ENCODE measurements at regions not wholly inside any gene's neighbourhood (a gene's known extent, or its start where the extent isn't known, plus 50 kb on each side); places are given as distances from the start of the nearest gene placed in this dataset.
"Not testable (repeated sequence)": the region's sequence is repeated elsewhere in the genome, so short reads cannot be mapped to it uniquely, and the experiment has no call there.

DNA sequence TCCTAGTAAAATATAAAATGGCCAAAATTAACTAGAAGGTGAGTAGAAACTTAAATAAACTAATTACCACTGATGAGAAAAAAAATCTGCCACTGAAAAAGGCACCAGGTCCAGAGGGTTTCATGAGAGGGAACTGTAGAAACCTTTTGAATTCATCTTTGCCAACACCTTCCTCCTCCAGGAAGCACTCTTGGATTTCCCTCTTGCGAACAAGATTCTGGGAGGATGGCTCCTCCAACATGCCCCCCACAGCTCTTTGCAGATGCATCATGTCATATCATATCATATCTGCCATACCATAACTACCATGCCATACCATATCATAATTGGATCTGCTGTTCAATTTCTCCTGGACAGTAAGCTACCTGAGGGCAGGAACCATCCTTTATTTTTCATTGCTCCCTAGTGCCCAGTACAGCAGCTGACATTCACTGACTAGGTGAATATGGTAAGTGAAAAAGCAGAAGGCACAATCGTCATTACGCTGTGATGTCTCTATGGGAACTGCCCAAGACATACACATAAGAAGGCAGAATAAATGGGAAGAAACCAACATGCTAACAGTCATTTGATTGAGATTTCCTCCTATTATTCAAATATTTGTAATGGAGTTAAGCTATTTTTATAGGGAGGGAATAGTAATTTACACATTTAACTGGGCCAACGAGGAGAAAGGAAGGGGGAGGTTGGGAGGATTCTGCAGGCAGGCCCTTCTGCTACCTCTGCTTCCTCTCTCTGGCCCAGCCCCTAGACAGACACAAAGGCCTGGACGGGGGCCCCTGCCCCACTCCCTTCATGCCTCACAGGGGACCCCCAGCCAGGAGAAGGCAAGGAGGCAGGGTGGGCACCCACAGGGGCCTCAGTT lies 110.1 kb upstream of the SMURF2 start:
- DNase-seq = no peak

GRCh38 chr17:64769712-64770111 lies 107.6 kb upstream of the SMURF2 start:
- no peak for DNase-seq

DNA sequence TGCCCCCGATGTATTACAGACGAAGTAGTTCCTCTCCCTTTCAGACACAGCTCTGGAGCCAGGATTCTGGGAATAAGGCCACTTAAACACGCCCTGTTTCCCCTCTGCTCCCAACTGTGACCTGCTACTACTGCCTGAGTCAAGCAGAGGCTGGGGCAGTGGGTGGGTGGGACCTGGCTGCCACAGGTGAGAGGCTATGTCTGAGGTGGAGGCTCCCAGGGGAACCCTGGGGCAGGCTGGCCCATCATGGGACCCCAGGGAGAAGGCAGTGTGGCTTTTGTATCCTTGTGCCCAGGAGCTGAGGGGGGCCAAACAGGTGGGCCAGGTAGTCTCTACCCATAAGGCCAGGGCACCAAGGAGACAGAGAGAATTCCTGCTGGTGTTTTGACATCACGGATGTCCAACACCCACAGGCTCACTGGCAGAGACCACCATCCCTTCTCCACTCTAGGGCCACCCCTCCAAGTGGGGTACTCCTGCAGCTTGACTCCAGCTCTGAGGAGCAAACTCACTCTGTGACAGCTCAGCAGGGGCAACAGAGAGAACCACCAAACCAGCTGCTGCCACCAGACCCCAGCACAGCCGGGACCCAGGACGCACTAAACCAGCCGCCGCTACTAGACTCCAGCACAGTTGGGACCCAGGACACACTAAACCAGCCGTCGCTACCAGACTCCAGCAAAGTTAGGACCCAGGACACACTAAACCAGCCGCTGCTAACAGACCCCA lies 105.3 kb upstream of the SMURF2 start:
- no peak for DNase-seq

DNA sequence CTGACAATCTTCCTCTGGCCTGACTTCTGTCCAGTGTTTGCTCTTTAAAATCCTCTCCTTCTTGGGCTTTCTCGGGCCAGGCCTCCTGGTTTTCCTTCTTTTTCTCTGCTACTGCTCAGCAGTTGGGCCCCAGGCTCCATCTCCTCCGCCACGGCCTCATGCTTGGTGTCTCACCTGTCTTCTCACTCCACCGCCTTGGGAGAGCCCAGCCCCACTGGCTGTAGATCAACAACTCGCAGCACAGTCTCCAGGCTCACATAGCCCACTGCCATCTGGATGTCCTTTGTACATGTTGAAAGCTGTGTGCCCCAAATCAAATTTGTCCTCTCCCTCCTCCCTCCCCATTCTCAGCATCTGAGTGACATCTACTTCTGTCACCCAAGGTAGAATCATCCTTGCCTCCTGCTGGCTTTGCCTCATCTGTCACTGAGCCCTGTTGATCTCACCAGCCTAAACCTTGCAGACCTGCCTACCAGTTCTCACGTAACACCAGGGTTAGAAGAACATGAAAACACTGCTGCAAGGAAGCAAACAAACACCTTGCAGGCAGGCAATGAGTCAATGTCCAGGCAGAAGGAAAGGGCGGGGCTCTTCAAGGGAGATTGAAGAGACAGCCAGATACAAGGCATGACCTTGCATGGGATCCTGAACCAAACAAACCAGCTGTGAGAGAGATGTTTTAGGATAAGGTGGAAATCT lies 103.2 kb upstream of the SMURF2 start:
- DNase-seq = no peak

DNA sequence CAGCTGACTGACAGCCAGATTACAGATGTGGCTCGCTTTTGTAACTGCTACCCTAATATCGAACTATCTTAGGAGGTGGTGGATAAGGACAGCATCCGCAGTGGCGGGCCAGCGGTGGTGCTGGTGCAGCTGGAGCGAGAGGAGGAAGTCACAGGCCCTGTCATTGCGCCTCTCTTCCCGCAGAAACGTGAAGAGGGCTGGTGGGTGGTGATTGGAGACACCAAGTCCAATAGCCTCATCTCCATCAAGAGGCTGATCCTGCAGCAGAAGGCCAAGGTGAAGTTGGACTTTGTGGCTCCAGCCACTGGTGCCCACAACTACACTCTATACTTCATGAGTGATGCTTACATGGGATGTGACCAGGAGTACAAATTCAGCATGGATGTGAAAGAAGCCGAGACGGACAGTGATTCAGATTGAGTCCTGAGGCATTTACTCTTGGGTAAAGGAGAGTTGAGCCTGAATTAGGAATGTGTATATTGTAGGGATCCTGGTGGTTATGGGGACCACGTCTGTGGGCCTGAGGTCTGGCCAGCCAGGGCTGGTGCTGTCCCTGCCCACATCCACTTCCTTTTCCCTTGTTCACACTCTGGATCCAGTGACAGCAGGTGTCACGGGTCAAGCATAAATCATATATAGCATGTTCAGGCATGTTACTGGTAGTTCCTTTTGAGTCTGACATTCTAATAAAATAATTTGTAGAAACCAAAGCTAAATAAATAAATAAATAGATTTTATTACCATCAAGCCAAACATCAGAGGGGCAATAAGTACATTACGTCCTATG lies 89.0 kb upstream of the SMURF2 start:
- DNase-seq = no peak

GRCh38 chr17:64750478-64750877 lies 88.4 kb upstream of the SMURF2 start:
- DNase-seq = no peak

- DNase-seq = no peak
These were observed 87.2 kb upstream of the SMURF2 start for GRCh38 chr17:64749306-64749705.

DNA sequence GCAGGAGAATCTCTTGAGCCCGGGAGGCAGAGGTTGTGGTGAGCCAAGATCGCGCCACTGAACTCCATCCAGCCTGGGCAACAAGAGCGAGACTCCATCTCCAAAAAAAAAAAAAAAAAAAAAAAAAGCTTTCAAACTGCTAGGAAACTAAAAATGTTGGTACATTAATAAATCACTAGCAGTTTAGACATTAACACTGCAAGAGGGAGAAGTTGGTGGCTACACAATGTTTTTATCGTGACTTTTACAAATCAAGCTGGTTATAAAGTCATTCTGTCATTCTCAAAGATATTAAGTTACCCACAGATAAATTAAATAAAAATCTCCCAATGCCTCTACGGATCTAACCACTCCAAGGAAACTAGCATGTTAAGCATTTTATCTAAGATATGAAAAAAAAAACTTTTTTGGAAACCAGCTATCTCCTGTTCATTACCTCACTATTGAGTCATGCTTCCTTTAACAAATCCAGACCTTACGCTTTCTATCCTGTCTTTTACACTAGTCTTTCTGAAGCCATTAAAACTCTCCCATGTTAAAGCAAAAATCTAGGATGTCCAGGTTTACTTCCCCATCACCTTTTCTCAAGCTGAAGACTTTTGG lies 85.9 kb upstream of the SMURF2 start:
- no peak for DNase-seq

GRCh38 chr17:64742326-64742725 lies 80.2 kb upstream of the SMURF2 start:
- no peak for DNase-seq

DNA sequence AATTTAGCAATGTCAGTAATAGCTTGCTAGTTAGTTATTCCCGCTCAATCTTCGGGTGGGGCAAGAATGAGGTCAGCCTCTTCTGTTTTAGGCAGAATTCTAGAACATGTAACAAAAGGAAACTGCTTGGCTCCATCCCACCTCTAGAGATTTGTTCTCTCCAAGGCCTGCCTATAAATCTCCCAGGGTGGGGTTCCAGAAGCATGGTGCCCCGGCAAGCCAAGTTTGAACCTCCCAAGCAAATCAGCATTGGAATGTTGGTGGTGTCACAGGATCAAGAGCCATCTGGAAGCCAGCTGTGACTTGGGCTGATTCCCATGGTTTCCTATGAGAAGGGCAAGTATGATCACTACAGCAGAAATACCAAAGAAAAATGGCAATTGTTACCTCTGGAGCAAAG lies 79.8 kb upstream of the SMURF2 start:
- not testable (repeated sequence) for DNase-seq

DNA sequence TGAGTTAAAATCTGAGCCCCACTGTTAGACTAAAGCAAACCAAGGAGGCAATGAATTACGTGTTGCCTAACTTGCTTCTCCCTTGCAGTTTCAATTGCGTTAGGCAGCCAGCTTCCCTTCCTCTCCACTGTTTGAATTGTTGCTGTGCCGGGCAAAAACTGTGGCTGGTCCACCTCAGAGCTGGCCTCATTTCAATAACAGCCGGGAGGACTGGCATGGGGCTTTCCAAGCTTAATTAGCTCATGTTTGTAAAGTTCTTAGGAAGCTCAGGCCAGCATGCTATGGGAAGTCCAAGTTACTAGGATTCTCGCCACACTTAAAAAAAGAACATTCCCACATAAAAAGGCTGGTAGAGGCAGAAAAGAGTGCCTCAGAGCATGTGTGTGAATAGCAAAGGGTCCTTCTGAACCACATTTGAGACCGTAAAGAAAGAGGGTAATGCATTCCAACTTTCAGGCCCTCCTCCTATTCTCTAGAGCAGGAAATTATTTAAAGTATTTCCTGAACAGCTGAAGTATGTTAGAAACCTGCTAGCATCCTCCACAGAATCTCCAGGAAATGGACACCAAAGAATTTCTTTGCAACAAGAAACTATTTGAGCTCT lies 79.0 kb upstream of the SMURF2 start:
- DNase-seq = no peak

DNA sequence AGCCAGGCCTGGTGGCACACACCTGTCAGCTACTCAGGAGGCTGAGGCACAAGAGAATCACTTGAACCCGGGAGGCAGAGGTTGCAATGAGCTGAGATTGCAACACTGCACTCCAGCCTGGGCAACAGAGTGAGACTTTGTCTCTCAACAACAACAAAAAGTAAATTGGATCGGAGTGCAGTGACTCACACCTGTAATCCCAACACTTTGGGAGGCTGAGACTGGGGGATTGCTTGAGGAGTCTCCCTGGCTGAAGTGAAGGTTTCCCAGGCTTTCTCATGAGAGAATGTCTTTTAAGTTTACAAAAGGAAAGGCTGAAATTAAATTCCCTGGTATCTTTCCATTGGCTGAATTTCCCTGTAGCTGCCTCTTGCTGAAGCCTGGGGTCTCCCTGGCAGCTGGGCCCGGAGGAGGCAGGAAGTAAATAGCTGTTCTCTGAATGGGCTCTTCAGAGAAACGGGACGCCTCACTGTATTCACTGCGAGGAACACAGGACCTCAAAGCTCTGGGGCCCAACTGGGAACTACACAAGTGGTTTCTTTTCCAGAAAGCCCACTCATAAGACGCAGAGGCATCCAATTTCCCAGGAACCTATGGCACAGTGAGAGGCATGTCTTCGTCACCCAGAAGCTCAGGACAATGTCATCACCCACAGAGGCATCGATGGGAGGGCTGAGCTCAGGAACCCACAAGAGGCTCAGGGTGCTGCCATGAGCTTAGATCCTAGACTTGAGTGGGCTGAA lies 77.4 kb upstream of the SMURF2 start:
- no peak for DNase-seq

- DNase-seq = peak; percentile 47 to 59
These were observed 74.8 kb upstream of the SMURF2 start for GRCh38 chr17:64736804-64737492.

- no peak for DNase-seq
These were observed 70.4 kb upstream of the SMURF2 start for GRCh38 chr17:64732336-64733006.

- not testable (repeated sequence) for DNase-seq
These were observed 67.9 kb upstream of the SMURF2 start for GRCh38 chr17:64730023-64730422.

GRCh38 chr17:64729201-64729600 lies 67.1 kb upstream of the SMURF2 start:
- no peak for DNase-seq

- no peak for DNase-seq
These were observed 66.1 kb upstream of the SMURF2 start for GRCh38 chr17:64728041-64728695.

DNA sequence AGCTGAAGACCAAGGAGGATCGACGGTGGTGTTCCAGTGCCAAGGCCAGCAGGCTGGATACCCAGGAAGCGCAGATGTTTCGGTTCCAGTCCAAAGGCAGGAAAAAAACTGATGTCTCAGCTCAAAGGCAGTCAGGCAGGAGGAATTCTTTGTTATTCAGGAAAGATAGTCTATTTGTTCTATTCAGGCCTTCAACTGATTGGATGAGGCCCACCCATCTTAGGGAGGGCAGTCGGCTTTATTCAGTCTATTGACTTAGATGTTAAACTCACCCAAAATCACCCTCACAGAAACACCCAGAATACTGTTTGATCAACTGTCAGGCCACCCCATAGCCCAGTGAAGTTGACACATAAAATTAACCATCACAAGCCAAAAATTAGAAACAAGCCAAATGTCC lies 63.9 kb upstream of the SMURF2 start:
- not testable (repeated sequence) for DNase-seq

DNA sequence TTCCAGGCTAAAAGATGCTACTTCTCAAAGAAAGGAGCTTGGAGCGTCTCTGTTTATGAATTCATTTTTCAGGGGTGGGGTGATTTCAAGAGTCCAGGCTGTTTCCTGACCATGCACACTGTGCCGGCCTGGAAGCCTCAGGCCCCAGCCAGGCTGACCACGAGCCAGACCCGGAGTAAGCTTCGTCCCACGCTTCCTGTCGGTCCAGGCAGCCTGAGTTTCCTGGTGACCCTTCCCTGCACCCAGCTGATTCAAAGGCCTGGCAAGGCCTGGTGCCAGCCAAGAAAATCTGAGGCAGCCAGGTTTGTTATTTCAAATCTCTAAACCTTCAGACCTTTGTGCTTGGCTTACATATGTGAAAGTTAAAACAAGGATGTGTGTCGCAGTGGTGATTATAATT lies 62.1 kb upstream of the SMURF2 start:
- not testable (repeated sequence) for DNase-seq

Data from activated CD4-positive, alpha-beta T cell treated with anti-CD3 and anti-CD28 coated beads, Interleukin-2, amount 50 U/mL, for 48 hours (primary cell).